ENCODE measurements at regions not wholly inside any gene's neighbourhood (a gene's known extent, or its start where the extent isn't known, plus 50 kb on each side); places are given as distances from the start of the nearest gene placed in this dataset.
"Not testable (repeated sequence)": the region's sequence is repeated elsewhere in the genome, so short reads cannot be mapped to it uniquely, and the experiment has no call there.

DNA sequence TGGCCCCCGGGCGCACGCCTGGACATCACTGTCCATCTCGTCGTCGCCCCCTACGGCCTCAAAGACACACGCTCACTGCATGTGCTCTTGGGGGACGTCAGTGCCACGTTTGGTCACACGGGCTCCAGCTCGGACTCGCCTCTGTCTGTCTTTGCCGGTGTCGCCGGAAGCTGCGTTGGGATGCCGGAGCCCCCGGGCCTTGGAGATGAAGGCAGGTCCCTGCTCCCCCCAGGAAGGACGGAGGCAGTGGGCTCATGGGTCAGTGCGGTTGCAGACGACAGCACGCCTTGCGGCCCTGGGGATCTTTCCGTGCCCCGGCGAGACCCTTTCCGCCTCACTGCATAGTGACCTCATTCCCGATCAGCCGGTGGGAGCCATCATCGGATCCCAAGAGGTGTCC lies 1399.9 kb upstream of the PCDH10 start:
- TF ChIP-seq CTCF (optimal IDR thresholded peaks at IDR 0.05 in 1 of 3, IDR thresholded peaks at IDR 0.05 in 1 of 3, conservative IDR thresholded peaks at IDR 0.05 in 1 of 3; ENCODE audit: extremely low read depth in 1 of 3, insufficient read depth in 2 of 3, low read length in 3 of 3); EZH2 (IDR thresholded peaks at IDR 0.05; ENCODE audit: low read length): not testable (repeated sequence)
